ENCODE measurements at regions not wholly inside any gene's neighbourhood (a gene's known extent, or its start where the extent isn't known, plus 50 kb on each side); places are given as distances from the start of the nearest gene placed in this dataset.

DNA sequence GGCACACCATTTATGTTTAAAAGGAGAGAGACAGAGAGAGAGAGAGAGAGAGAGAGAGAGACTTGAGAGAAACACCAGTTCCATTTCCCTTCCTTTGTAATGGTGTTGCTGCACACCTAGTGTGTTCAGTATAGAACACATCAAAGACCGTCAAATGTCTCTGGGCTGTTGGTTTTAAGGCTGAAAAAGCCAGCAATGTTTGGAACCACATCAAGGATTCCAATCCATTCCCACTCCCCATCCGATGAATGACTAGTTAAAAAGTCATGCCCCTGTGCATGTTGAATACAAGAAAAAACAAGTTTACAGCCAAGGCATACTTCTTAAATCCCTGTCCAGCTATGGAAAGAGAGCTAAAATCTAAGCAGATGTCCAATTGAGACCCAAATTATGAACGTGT lies 83.0 kb upstream of the IFNE start:
- no peak for DNase-seq

GRCh38 chr9:21567926-21568325 lies 85.8 kb upstream of the IFNE start:
- no peak for DNase-seq

- no peak for DNase-seq
Observed at GRCh38 chr9:21568484-21568883, 86.4 kb upstream of the IFNE start.

DNA sequence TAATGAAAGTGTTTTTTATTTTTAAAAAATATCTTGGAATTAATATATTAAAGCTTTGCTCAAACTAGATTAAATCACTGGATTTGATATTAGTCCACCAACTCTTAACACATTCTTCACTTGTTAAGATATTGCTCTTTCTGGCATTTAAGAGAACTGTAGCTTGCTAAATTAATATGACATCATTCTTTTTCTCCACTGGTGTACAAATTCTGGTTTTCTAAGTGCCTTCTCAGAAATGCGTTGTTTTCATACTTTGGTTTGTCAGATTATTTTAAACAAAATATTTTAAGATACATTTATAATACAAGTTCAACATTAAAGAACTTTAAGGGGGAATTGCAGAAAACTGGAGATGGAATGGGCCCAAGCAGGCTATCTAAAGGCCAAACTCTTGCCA lies 87.6 kb upstream of the IFNE start:
- DNase-seq = no peak

DNA sequence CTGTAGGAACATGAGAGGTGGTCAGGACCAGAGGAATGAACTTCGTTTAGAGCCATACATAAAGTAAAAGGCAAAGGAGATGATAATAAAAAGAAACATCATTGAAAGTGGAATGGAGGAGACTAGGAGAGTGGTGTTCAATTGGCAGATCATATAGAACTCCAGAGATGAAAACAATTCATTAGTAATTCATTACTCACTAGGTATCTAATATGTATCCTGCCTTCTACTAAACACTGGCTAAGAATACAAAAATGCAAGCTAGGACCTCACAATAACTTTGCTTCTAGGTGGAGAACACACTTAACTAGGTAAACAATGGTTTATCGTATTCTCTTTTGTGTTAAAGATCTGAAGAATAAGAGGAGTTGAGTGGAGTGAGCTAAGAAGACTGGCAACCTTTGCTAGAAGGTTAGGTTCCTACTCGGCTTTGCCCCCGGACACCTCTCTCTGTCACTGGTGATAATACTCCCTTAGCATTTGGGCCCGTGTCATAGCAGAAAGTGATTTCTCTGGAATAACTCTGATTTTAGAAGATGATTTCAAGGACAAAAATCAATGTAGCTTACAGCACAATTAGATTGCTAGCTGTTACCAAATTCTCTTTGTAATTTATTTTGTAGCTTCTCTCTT lies 88.6 kb upstream of the IFNE start:
- no peak for DNase-seq

GRCh38 chr9:21574261-21574660 lies 92.1 kb upstream of the IFNE start:
- no peak for DNase-seq

- no peak for DNase-seq
Observed at GRCh38 chr9:21576331-21577189, 94.4 kb upstream of the IFNE start.

GRCh38 chr9:21579247-21579671 lies 97.1 kb upstream of the IFNE start:
- no peak for DNase-seq

- DNase-seq = no peak
Observed at GRCh38 chr9:21579743-21580142, 97.6 kb upstream of the IFNE start.

DNA sequence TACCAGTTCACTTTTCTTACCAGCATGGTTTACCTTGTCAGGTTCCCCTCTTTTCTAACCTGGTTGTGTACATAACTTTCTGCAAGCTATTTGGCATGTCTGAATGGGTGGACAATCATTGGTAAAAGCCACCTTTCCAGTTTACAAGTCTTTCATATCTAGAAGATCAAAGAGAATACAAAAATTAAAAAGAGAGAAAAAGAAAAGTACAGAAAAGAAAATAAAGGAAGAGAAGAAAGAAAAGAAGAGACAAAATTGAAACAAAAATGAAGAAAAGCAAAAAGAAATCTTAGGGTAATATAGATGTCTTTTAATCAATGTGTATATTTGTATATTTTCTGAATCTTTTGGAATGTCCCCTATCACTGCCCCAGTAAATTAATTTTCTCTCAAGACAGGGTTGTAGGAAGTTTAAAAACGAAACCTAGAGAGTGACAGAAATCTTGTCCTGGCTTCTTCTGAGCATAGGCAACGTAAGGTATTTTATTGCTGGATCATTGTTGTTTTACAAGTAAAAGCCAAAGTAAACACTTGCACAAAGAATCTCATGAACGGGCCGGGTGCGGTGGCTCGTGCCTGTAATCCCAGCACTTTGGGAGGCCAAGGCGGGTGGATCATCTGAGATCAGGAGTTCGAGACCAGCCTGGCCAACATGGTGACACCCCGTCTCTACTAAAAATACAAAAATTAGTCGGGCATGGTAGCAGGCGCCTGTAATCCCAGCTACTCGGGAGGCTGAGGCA lies 98.7 kb upstream of the IFNE start:
- no peak for DNase-seq

GRCh38 chr9:21583628-21584377 lies 101.7 kb upstream of the IFNE start:
- DNase-seq = no peak

GRCh38 chr9:21584890-21585289 lies 102.8 kb upstream of the IFNE start:
- no peak for DNase-seq

- DNase-seq = no peak
Observed at GRCh38 chr9:21585756-21586752, 103.9 kb upstream of the IFNE start.

- no peak for DNase-seq
Observed at GRCh38 chr9:21589344-21590056, 107.4 kb upstream of the IFNE start.

DNA sequence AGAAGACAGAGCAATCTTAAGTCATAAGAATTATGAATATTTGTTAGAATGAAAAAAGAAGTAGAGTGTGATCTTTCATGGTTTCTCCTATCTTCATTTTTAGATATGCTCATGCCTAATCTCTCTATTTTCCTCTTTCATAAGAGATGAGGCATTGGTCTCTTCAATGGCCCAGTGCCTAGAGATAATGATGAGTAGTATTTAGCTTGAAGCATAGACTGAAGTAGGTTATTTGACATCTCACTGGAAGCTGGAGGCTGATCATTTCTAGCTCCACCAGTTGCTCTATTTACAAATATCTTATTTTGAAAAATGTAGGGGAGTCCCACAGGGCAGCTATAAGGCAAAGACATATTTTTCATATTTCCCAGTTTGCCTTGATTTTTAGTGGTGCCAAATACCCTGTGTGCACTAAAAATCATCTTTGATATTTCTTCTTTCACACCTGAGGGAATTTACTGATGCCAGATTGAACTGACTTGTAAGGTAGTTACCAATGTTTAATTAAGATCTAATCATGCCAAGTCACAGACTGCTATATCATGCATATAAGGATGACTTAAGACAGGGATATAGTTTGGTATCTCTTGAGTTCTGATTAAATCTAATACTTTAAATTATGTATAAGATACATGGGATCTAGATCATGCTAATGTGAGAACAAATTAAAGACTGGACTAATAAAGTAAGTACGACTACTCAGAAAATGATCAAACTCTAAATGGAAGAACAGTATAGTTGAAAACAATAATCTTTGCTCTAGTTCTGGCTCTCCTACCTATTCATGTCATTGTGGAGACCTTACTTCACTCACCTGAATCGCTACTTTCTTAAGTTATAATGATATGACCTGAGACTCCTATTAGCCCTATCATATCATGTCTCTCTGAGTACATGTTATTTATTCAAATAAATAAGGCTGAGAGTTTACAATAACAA lies 108.2 kb upstream of the IFNE start:
- no peak for DNase-seq

GRCh38 chr9:21591221-21592062 lies 109.3 kb upstream of the IFNE start:
- DNase-seq = no peak

DNA sequence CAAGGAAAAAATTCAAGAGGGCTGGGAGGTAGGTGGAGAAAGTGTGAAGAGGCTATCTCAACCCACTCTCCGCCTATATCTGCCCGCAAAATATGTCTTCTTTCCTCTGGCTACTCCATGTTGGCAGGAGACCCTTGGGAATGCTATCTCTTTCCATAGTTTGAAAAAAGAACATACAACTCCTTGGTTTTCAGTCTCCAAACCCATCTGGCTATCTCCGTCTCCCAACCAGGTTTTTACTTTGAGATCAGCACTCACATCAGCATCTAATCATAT lies 109.9 kb upstream of the IFNE start:
- no peak for DNase-seq

DNA sequence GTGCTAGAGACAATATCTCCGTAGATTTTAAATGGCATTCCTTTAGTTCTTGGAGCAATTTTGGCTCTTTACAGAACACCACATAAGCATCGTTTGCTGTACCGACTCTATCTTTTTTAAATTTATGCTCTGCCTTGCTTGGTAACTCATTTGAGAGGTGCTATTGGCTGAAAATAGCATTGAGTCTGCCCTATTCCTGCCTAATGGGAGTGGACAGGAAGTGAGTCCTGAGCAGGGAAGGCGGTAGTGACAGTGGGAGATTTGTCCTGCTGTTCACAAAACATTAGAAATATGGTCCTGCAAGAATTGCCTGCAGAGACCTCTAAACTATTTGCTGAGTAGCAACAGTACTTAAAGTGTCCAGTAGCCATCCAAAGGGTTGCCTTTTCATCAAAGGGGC lies 115.2 kb upstream of the IFNE start:
- DNase-seq = no peak

DNA sequence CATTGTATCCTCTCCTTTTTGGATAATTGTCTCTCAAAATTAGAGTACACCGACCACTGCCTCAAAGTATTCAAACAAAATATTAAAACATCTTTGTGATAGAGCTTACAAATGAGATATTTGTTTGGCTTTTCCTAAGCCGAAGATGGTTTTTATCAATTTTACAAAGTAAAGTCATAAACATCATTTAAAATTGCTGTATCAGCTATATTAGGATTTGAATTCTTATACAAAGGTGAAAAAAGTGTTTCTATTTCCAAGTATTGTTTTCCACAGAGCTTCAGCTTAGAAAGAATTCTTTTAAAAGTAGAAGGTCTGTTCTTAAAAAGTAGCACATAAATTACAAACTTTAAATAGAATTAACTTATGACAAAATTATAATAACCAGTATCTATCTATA lies 116.6 kb upstream of the IFNE start:
- DNase-seq = no peak
